SK-N-DZ (cell line): ENCODE measurements at regions not wholly inside any gene's neighbourhood (a gene's known extent, or its start where the extent isn't known, plus 50 kb on each side); places are given as distances from the start of the nearest gene placed in this dataset.
A peak's percentile ranks its signal among the peaks of the same experiment; 100 is the strongest.
"Not testable (repeated sequence)": the region's sequence is repeated elsewhere in the genome, so short reads cannot be mapped to it uniquely, and the experiment has no call there.

Experiments used
- DNase-seq: peaks from one replicate; pipeline ENCODE4 v3.0.0-alpha.2; 2015; ENCODE audit warnings: low spot score

- DNase-seq = peak; percentile 77
These were observed 204.7 kb upstream of the SULF2 start for GRCh38 chr20:47989957-47990356.

GRCh38 chr20:47988676-47989075 lies 203.4 kb upstream of the SULF2 start:
- DNase-seq = no peak

- peak; percentile 68 for DNase-seq
These were observed 200.0 kb upstream of the SULF2 start for GRCh38 chr20:47985092-47985850.

- DNase-seq = no peak
These were observed 199.2 kb upstream of the SULF2 start for GRCh38 chr20:47984437-47984836.

- DNase-seq = not testable (repeated sequence)
These were observed 198.4 kb upstream of the SULF2 start for GRCh38 chr20:47983642-47984041.

GRCh38 chr20:47982574-47983360 lies 197.5 kb upstream of the SULF2 start:
- no peak for DNase-seq

GRCh38 chr20:47981222-47981621 lies 195.9 kb upstream of the SULF2 start:
- no peak for DNase-seq

- DNase-seq = no peak
These were observed 195.3 kb upstream of the SULF2 start for GRCh38 chr20:47980336-47981177.

- not testable (repeated sequence) for DNase-seq
These were observed 194.2 kb upstream of the SULF2 start for GRCh38 chr20:47979361-47980095.

- not testable (repeated sequence) for DNase-seq
These were observed 193.3 kb upstream of the SULF2 start for GRCh38 chr20:47978428-47979120.

- DNase-seq = peak; percentile 86
These were observed 192.5 kb upstream of the SULF2 start for GRCh38 chr20:47977789-47978252.

- peak; percentile 79 for DNase-seq
These were observed 191.9 kb upstream of the SULF2 start for GRCh38 chr20:47977017-47977788.

- DNase-seq = no peak
These were observed 189.1 kb upstream of the SULF2 start for GRCh38 chr20:47974234-47974878.

GRCh38 chr20:47973519-47974233 lies 188.4 kb upstream of the SULF2 start:
- DNase-seq = no peak

- no peak for DNase-seq
These were observed 187.6 kb upstream of the SULF2 start for GRCh38 chr20:47972916-47973309.

- DNase-seq = not testable (repeated sequence)
These were observed 187.1 kb upstream of the SULF2 start for GRCh38 chr20:47972297-47972915.

GRCh38 chr20:47971058-47971791 lies 185.9 kb upstream of the SULF2 start:
- DNase-seq = no peak
